GM19397 (cell line): ENCODE measurements at regions not wholly inside any gene's neighbourhood (a gene's known extent, or its start where the extent isn't known, plus 50 kb on each side); places are given as distances from the start of the nearest gene placed in this dataset.

ENCODE experiments used
- ATAC-seq: cut with Tn5 transposase; IDR thresholded peaks from one replicate; pipeline ENCODE4 v1.9.1; 2021; ENCODE audit warnings: mild to moderate bottlenecking, moderate library complexity; ENCODE audit not compliant: unreplicated experiment

GRCh38 chrX:14194711-14195110 is 165.0 kb upstream of the GEMIN8 start:
- ATAC-seq = no peak

GRCh38 chrX:14193547-14193946 is 163.9 kb upstream of the GEMIN8 start:
- ATAC-seq = no peak

- ATAC-seq = no peak
Measured at GRCh38 chrX:14173873-14174272, 144.2 kb upstream of the GEMIN8 start.

GRCh38 chrX:14164828-14165227 is 135.1 kb upstream of the GEMIN8 start:
- ATAC-seq = no peak

GRCh38 chrX:14125462-14125861 is 95.8 kb upstream of the GEMIN8 start:
- no peak for ATAC-seq

- no peak for ATAC-seq
Measured at GRCh38 chrX:14124562-14124961, 94.9 kb upstream of the GEMIN8 start.

- peak; percentile 71 for ATAC-seq
Measured at GRCh38 chrX:14095702-14096101, 66.0 kb upstream of the GEMIN8 start.

- no peak for ATAC-seq
Measured at GRCh38 chrX:14094191-14094590, 64.5 kb upstream of the GEMIN8 start.

- no peak for ATAC-seq
Measured at GRCh38 chrX:14084466-14084865, 54.8 kb upstream of the GEMIN8 start.

- ATAC-seq = no peak
Measured at GRCh38 chrX:14083783-14084182, 54.1 kb upstream of the GEMIN8 start.

GRCh38 chrX:14079891-14080430 is 50.3 kb upstream of the GEMIN8 start:
- ATAC-seq = no peak
